NCI-H226 (cell line): ENCODE measurements at regions not wholly inside any gene's neighbourhood (a gene's known extent, or its start where the extent isn't known, plus 50 kb on each side); places are given as distances from the start of the nearest gene placed in this dataset.
"Not testable (repeated sequence)": the region's sequence is repeated elsewhere in the genome, so short reads cannot be mapped to it uniquely, and the experiment has no call there.

Experiments used
- DNase-seq: peaks from one replicate; pipeline ENCODE4 v3.0.0-alpha.2; 2015

- no peak for DNase-seq
Measured at GRCh38 chr12:107144441-107144840, 51.1 kb upstream of the CRY1 start.

- DNase-seq, result peak; percentile 56
Measured at GRCh38 chr12:107144990-107145389, 51.6 kb upstream of the CRY1 start.

- DNase-seq, result peak; percentile 82
Measured at GRCh38 chr12:107145397-107145796, 52.0 kb upstream of the CRY1 start.

- peak; percentile 34 for DNase-seq
Measured at GRCh38 chr12:107148107-107148506, 54.8 kb upstream of the CRY1 start.

GRCh38 chr12:107152315-107152714, 59.0 kb upstream of the CRY1 start:
- peak; percentile 84 for DNase-seq

GRCh38 chr12:107159384-107159900, 66.1 kb upstream of the CRY1 start:
- no peak for DNase-seq

DNA sequence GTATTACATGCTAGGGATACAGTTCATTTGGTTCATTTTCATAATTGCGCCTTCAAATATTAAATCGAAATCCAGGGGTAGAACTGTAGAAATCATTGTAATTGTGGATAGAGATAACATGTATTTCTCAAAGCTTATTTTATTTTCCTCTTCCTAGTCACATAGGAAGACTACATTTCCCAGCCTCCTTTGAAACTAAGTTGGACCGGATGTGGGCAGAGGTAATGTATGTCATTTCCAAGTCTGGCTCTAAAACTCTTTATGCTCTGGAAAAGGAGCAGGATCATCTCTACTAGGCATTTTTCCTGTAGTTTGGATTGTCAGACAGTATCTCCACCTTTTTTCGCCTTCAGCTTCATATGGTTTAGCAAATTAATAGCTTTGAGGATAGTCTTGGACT, 70.1 kb upstream of the CRY1 start:
- no peak for DNase-seq

DNA sequence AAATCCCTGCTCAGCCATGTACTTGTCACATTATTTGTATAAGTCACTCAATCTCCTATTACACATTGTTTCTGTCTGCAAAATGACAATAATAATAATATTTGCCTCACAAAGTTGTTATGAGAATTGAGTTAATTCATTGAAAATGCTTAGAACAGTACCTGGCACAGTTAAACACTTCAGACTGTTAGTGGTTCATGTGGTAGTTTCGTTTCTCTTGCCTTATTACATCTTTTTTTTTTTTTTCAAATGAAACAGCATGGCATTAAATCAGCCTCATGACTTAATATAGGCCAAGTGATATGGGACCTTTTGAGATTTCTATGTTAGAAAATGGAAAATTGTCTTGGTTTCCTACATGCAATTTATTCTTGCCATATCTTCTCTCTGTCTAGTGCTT, 71.0 kb upstream of the CRY1 start:
- DNase-seq, result no peak

GRCh38 chr12:107165581-107165980, 72.2 kb upstream of the CRY1 start:
- DNase-seq, result no peak

- no peak for DNase-seq
Measured at GRCh38 chr12:107167756-107168155, 74.4 kb upstream of the CRY1 start.

- no peak for DNase-seq
Measured at GRCh38 chr12:107169200-107169599, 75.9 kb upstream of the CRY1 start.

- DNase-seq, result no peak
Measured at GRCh38 chr12:107178776-107179175, 85.4 kb upstream of the CRY1 start.

DNA sequence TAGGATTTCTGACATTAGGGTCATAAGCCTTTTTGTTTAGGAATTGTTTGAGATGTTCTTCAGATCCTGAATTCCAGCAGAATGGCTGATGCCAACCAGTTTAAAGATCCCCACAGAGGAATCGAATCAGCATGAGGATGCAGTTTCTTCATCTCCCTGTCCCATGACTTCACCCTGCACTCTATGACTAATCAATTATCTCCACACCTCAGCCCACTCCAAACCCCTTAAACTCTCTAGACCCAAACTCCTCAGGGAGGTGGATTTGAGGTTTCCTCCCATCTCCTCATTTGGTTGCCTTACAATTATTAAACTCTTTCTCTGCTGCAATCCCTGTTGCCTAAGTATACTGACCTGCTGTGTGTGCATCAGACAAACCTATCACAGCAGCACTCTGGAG, 86.5 kb upstream of the CRY1 start:
- DNase-seq, result peak; percentile 5

- DNase-seq, result no peak
Measured at GRCh38 chr12:107180272-107180671, 86.9 kb upstream of the CRY1 start.

DNA sequence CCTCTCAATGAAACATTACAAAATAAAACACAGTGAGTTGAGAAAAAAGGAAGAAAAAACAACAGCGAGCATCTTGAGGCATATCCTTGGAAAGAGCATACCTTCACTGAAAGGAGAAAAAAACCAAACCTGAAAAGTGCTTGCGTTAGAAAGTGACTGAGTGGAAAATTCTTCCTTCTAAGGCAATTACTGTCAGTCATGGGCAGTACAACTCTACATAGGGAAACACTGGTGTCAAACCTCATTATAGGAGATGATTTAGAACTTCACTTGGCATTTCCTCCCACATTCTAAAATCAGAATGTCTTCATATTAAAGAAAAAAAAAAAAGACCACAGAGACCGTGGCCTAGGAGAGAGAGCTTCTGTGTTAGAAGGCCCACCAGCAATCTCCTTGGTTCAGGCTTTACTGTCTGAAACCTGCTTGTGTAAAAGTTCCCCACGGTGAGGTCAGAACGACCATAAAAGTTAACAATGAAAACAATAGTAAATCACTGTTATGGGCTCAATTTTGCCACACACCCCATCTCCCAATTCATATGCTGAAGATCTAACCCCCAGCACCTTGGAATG, 91.1 kb upstream of the CRY1 start:
- no peak for DNase-seq

DNA sequence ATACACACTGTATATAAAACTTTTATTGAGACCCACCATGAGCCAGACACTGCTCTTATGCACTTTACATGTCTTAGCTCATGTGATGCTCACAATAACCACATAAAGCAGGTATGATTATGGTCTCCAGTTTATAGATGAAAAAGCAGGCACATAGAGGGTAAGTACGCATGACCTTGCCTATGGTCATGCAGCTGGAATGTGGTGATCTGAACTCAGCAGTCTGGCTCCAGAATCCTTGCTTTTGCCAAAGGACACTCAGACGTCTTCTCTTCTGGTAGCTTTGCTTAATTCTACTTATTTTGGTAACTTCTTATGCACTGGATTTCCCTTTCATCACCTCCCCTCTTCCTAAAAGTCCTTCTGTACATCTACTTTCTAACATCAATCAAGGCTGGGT, 103.3 kb upstream of the CRY1 start:
- DNase-seq, result peak; percentile 32

DNA sequence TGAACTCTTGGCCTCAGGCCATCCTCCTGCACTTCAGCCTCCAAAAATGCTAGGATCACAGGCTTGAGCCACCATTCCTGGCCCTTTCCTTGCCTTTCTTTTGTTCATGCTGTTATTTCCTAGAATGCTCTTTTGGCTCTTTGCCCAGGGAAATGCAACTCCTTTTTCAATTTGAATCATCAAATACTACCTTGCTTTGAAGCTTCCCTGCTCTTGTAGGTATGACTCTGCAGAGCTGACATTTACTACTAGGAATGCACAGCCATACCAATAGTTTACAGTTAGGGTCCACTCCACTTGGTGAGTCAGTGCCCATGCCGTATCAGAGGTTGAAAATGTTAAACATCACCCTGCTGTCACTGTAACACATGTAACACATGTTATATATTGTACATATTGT, 107.0 kb upstream of the CRY1 start:
- peak; percentile 91 for DNase-seq

DNA sequence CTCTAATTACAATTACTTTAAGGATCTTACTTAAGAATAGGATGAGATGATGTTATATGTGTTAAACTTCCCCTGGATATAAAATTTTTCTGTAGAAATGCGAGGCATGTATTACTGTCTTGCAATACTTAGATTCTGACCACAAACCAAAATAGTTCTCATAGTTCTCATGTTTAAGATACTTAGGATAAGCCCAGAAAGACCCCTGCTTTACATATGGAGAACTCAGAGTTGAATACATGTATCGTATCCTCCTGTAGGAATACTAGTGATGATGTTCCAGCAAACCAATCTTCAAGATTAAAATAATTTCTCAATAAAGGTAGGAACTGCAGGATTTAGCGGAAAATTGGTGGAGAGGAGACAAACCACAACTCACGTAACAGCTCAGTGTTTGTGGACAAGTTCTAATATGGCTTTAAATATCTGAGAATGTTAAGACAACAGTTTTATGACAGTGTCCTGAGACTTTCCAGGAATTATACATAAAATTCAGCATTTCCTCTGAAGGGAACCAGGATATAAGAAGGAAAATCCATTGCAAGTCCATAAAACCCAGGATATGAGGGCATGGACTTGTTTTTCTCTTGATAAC, 114.7 kb upstream of the CRY1 start:
- DNase-seq, result peak; percentile 30

DNA sequence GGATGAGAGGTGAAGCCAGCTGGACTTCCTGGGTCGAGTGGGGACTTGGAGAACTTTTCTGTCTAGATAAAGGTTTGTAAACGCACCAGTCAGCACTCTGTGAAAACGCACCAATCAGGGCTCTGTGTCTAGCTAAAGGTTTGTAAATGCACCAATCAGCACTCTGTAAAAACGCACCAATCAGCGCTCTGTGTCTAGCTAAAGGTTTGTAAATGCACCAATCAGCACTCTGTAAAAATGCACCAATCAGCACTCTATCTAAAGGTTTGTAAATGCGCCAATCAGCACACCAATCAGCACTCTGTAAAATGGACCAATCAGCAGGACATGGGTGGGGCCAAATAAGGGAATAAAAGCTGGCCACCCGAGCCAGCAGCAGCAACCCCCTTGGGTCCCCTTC, 116.4 kb upstream of the CRY1 start:
- DNase-seq, result not testable (repeated sequence)

- DNase-seq, result peak; percentile 77
Measured at GRCh38 chr12:107214373-107214773, 121.0 kb upstream of the CRY1 start.

- DNase-seq, result not testable (repeated sequence)
Measured at GRCh38 chr12:107216411-107216810, 123.1 kb upstream of the CRY1 start.

DNA sequence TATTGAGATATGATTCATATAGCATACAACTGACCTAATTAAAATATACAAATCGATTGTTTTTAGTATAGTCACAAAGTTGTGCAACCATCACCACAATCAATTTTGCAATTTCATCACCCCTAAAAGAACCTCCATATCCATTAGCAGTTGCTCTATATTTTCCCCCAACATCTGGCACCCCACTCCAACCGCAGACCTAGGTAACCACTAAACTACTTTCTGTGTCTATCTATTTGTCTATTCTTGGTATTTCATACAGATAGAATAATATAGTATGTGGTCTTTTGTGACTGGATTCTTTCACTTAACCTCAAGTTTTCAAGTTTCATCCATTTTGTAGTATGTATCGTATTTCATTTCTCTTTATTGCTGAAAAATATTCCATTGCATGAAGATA, 126.0 kb upstream of the CRY1 start:
- no peak for DNase-seq

DNA sequence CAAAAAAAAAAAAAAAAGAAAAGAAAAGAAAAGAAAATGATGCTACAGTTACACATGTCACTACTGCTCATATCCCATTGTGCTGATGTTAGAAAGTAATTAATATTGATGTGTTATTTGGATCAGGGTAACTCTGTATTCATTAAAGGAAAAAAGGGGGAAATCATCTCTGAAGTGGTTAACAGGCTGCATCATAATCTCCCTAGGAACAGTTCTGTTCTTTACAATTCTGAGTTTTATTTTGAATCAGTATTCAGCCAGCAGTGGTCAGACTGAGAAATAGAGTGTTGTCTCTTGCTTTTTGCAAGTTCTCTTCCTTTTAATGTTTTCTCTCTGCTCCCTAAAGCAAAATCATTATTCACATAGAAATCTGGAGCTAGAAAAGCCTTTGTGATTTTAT, 128.6 kb upstream of the CRY1 start:
- no peak for DNase-seq

DNA sequence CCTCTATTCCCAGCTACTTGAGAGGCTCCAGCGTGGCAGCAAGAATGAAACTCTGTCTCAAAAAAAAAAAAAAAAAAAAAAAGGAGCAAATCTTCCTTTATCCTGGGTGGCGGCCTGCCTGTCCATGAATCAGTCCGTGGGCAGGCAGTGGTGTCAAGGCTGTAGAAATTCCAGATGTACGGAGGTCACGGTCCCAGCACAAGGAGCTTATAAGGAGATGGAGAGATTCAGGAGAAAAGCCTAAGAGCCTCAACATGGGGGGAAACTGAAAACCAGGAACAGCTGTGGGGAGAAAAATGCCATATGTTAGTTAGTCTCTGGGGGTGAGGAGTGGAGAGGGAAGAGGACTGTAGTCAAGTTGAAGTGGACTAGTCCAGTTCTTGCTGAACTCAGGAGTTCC, 130.5 kb upstream of the CRY1 start:
- peak; percentile 21 for DNase-seq

DNA sequence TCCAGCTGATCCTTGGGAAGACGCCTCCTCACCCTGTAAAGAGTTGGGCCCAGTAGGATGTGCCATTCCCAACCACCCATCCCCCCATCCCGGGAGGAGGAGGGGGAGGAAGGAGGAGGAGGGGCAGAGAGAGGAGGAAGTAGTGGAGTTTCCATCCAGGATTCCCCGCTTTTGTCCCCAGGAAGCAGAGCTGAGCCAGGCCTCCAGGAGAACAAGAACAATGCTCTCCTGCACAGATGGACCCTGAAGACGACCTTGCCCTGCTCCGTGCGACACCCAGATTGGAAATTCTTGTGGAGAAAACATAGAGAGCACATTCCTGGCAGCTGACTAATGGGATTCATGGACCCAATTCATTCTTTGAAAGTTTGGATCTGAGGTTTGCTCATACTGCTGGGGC, 132.3 kb upstream of the CRY1 start:
- peak; percentile 54 for DNase-seq
